Lower leg skin (tissue), 4 donors: ENCODE measurements at regions not wholly inside any gene's neighbourhood (a gene's known extent, or its start where the extent isn't known, plus 50 kb on each side); places are given as distances from the start of the nearest gene placed in this dataset.

ENCODE experiments used
- DNase-seq, 2 donors: peaks; one replicate each; pipeline ENCODE4 v3.0.0-alpha.2; 2019; ENCODE audit warnings: low spot score in 2 of 2
- H3K4me3 ChIP-seq: fragments of 200-600 bp; sonication (generic); 2 replicates; pipeline ENCODE4 v1.5.1; 2017; ENCODE audit warnings: mild to moderate bottlenecking, low read depth; ENCODE audit not compliant: poor library complexity, severe bottlenecking
- POLR2A ChIP-seq, 2 donors: fragments of 450-650 bp; IDR thresholded peaks; one replicate each; pipeline ENCODE4 v1.6.1; 2016 to 2017; ENCODE audit warnings: antibody characterized with exemption in 2 of 2, mild to moderate bottlenecking in 1 of 2, moderate library complexity in 1 of 2
- WGBS, 2 donors: methylation state at CpG; one replicate each; pipeline ENCODE4 v1.1.5; 2018; 5-methylcytosine and 5-hydroxymethylcytosine counted together
- intact Hi-C: fragments of 100-400 bp; cut with DNase I; formaldehyde crosslinking; loops from one replicate; pipeline ENCODE4 v1.15.0; 2023; ENCODE audit warnings: low total_unique reads
- TF ChIP-seq, protein P1 (sequence below), 3 donors: fragments of 450-650 bp; IDR thresholded peaks; one replicate each; pipeline ENCODE4 v1.5.1; 2016; ENCODE audit warnings: antibody characterized with exemption in 3 of 3, mild to moderate bottlenecking in 3 of 3, moderate library complexity in 2 of 3

DNA sequence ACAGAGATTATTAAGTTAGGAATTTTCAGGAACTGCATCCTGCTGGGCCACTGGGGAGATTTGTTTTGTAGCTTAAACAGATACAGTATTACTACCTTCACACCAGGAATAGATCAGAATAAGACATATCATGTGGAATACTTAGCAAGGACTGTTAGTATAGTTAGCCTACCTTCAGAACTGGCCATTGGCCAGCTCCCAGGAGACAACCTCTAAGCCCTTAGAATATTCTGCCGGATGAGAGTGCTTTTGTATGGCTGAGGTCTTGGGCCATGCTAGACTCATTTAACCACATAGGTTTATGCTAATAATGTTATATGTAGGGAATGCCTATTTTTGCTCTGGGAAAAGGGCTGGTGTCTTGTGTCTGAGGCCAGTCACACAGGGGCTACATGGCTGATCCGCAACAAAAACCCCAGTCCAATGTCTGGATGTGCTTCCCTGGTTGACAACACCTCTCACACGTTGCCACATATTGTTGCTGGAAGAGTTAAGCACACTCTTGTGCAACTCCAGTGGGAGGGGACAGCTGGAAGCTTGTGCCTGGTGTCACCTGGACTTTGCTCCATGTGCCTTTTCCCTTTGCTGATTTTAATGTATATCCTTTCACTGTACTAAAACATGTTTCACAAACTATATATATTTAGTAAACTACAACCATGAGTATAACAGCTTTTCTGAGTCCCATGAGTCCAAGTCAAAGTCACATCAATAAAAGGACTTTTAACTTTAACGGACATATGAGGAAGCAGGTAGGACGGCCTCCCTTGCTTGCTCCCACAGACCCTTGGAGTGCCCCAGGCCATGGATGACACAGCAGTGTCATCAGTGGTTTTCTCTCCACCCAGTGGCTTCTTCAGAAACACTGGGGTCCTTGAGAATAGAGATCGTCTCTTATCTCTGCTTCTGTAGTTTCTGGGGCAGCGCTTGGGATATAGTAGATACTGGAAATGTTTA, 118.0 kb upstream of the C3orf80 start:
- H3K4me3 ChIP-seq: no peak overlapping the region
- intact Hi-C loops: no loop called here
- no peak for DNase-seq
- TF ChIP-seq, protein P1, sequence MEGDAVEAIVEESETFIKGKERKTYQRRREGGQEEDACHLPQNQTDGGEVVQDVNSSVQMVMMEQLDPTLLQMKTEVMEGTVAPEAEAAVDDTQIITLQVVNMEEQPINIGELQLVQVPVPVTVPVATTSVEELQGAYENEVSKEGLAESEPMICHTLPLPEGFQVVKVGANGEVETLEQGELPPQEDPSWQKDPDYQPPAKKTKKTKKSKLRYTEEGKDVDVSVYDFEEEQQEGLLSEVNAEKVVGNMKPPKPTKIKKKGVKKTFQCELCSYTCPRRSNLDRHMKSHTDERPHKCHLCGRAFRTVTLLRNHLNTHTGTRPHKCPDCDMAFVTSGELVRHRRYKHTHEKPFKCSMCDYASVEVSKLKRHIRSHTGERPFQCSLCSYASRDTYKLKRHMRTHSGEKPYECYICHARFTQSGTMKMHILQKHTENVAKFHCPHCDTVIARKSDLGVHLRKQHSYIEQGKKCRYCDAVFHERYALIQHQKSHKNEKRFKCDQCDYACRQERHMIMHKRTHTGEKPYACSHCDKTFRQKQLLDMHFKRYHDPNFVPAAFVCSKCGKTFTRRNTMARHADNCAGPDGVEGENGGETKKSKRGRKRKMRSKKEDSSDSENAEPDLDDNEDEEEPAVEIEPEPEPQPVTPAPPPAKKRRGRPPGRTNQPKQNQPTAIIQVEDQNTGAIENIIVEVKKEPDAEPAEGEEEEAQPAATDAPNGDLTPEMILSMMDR (IDR thresholded peaks at IDR 0.05): no peak
- no peak for TF ChIP-seq POLR2A (IDR thresholded peaks at IDR 0.05)
- WGBS, 2 donors: 71 to 73% methylated on average over 7 of the region's 7 CpGs

DNA sequence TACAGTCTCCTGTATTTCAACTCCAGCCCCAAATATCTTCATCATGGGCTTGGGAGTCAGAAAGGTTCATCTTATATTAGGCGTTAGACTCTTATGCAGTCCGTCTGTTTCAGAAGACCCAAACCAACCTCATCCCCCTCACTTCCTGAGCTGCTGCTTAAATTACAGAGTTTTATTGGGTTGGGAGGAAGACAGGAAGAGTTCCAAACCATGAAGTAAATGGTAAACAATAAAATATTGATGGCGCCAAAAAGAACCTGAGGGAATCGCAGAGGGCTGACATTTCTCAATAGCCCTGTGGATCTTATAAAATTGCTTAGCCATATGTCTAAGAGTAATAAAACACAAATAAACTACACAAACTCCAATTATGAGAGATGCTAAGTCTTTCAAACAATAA, 116.9 kb upstream of the C3orf80 start:
- WGBS, 2 donors: 46 to 52% methylated on average over 4 of the region's 4 CpGs
- no peak for DNase-seq
- no peak overlapping the region for H3K4me3 ChIP-seq
- intact Hi-C loops: no loop called here
- TF ChIP-seq, protein P1 (IDR thresholded peaks at IDR 0.05): no peak

DNA sequence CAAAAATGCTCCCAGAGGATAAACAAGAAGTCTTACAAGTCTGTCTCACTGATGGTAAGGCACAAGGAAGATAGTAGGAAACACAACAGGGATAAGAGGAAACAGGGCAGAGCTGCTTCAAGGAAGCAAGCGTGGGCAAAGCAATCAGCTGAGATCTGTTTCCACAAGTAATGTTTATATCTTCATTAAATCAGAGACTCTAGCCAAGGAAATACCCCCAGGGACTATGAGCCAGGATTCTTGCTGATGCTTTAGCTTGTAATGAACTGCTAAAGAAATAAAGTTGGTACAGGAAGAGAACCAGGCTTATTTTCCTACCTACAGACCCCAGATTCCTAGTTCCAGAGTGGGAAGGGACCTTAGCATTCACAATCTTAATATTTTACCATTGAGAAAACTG, 112.7 kb upstream of the C3orf80 start:
- 21 to 32% methylated on average over 1 of the region's 1 CpG for WGBS, 2 donors

DNA sequence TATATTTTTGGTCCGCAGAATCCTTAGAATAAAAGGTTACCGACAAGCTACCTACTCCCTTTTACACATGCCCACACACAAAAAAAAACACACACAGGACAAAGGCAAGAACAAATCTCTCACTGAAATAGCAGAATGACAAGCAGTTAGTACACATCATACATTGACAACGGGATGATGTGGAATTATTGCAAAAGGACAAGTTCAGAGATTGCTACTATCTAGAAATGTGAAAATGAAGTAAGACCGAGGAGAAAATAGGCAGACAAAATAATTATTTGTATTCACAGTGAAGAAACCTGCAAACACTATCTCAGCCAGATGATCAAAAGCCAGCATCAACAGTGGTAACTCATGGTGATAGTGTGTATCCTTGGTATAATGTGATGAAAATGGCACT, 112.2 kb upstream of the C3orf80 start:
- WGBS, 2 donors: 91 to 94% methylated on average over 4 of the region's 4 CpGs
- TF ChIP-seq, protein P1 (IDR thresholded peaks at IDR 0.05): no peak
- no peak for TF ChIP-seq POLR2A (IDR thresholded peaks at IDR 0.05)
- no peak overlapping the region for H3K4me3 ChIP-seq
- DNase-seq: no peak
- intact Hi-C loops: no loop called here

More for the DNA sequence above, 112.7 kb upstream of the C3orf80 start:
- no peak overlapping the region for H3K4me3 ChIP-seq
- TF ChIP-seq, protein P1 (IDR thresholded peaks at IDR 0.05): no peak
- no peak for TF ChIP-seq POLR2A (IDR thresholded peaks at IDR 0.05)
- intact Hi-C loops: no loop called here
- DNase-seq: no peak

DNA sequence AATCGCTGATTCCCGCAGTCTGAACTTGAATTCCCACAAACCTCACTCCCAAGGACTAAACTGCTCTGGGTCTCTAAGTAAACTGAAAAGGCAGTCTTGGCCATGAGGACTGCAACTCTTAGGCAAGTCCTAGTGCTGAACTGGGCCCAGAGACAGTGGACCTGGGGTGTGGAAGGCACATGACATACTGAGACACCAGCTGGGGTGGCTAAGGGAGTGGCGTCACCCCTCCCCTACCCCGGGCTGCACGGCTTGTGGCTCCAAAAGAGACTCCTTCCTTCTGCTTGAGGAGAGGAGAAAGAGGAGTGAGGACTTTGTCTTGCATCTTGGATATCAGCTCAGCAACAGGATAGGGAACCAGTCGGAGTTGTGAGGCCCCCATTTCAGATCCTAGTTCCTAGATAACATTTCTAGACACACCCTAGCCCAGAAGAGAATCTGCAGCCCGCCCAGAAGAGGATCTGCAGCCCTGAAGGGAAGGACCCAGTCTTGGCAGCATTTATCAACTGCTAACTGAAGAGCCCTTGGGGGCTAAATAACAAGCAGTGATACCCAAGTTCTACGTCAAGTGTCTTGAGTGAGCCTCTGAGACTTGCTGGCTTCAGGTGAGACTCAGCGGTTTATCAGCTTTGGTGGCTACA, 110.7 kb upstream of the C3orf80 start:
- no peak for DNase-seq
- no peak overlapping the region for H3K4me3 ChIP-seq
- WGBS, 2 donors: 52 to 55% methylated on average over 9 of the region's 9 CpGs
- TF ChIP-seq, protein P1 (IDR thresholded peaks at IDR 0.05): no peak
- TF ChIP-seq POLR2A (IDR thresholded peaks at IDR 0.05): no peak
- intact Hi-C loops: no loop called here
